HG03045 (cell line): ENCODE measurements at regions not wholly inside any gene's neighbourhood (a gene's known extent, or its start where the extent isn't known, plus 50 kb on each side); places are given as distances from the start of the nearest gene placed in this dataset.
A peak's percentile ranks its signal among the peaks of the same experiment; 100 is the strongest.

ENCODE experiments used
- ATAC-seq: cut with Tn5 transposase; IDR thresholded peaks from one replicate; pipeline ENCODE4 v1.9.1; 2021; ENCODE audit warnings: mild to moderate bottlenecking, moderate library complexity; ENCODE audit not compliant: unreplicated experiment

DNA sequence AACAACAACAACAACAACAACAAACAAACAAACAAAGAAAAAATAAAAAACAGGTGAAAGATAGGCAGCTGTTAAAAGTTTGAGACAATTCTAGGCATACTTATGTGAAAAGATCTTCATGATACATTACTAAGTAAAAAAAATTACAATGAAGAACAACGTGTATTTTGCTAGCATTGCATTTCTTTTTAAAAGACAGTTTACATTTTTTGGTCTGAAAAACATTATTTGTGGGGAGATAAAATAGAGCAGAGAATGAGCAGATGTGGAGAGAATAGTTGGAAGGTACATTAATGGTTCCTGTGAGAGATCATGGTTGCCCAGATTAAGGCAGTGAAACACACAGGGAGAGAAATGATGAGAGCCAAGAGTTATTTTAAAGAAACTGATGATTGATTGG is 210.2 kb upstream of the MKLN1 start:
- no peak for ATAC-seq

DNA sequence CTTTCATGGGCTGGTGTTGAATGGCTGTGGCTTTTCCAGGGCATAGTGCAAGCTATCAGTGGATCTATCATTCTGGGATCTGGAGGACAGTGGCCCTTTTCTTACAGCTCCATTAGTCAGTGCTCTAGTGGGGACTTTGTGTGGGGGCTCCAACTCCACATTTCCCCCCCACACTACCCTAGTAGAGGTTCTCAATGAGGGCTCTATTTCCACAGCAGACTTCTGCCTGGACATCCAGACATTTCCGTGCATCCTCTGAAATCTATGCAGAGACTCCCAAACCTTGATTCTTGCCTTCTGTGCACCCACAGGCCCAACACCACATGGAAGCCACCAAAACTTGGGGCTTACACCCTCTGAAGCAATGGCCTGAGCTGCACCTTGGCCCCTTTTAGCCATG is 208.3 kb upstream of the MKLN1 start:
- no peak for ATAC-seq

DNA sequence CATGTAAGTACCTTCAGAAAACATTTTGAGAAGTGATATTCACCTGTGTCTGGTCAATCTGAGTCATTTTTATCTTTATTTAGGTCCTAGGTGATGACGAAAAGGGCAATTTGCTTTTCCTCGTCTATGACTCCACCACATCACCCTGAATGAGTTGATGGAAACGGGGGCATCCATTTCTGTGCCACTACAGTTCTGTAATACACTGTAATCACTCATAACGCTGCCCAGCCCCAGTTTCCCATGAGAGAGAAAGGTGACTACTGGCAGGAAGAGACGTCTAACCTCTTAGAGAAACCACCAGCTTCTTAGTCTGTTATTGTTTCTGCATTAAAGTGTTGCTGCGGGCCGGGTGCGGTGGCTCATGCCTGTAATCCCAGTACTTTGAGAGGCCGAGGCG is 205.3 kb upstream of the MKLN1 start:
- ATAC-seq = no peak

DNA sequence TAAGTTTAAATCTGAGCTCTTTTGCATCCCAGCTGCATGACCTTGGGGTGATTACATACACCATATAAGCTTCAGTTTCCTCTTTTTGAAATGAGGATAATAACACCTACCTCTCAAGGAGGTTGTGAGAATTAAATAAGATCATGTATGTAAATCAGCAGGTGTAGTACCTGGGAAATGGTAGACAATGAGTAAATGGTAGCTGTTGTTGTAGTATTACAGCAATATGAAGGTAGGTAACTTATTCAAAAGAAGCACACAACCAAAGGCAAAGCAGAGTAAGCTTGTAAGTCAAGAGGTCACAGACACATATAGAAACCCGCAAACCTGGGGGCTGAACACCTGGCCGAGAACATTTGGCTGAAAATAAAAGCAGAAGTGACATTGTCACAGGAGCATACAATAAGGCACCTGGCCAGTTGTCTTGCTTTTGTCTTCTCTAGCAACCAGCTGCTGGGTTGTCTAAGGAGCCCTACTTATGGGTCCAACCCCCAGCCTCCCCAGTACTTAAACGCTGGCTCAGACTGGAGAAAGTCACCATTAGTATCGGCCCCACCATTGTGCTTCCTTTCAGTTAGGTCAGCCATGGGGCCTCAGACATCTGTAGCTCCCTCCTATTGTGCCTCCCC is 203.6 kb upstream of the MKLN1 start:
- ATAC-seq = peak; percentile 94

DNA sequence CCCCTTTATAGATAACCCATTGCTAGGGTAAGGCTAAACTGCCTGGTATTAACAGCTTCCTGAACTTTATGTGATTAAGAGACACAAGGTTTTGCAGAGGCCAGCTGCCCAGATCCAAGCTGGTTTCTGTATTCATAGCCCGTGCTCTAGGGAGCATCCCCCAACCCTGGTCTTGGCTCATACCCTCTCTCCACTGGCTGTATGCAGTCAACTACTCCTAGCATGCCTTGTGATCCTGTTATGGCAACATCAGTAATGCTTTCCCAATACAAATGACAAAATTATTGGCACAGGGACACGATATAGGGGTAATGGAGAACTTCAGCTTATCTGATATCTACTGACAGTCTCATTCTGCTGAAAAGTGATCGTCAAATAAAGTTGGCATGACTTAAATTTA is 202.8 kb upstream of the MKLN1 start:
- ATAC-seq = no peak

DNA sequence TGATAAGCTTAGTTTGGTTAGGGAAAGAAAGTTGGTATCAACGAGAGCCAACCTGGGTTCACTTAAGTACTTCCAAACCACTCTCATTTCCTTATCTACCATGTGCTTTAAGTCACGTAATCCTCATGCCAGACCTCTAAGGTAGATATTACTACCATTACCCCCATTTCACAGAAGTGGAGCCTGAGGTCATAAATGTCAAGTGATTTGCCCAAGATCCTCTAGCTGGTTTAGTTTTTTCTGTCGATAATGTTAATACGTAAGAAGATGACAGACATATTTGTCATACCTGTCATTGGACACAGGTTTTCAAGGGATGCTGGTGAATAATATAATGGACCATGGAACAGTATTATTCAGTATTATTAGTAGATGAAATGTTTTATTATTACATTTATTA is 197.4 kb upstream of the MKLN1 start:
- no peak for ATAC-seq

DNA sequence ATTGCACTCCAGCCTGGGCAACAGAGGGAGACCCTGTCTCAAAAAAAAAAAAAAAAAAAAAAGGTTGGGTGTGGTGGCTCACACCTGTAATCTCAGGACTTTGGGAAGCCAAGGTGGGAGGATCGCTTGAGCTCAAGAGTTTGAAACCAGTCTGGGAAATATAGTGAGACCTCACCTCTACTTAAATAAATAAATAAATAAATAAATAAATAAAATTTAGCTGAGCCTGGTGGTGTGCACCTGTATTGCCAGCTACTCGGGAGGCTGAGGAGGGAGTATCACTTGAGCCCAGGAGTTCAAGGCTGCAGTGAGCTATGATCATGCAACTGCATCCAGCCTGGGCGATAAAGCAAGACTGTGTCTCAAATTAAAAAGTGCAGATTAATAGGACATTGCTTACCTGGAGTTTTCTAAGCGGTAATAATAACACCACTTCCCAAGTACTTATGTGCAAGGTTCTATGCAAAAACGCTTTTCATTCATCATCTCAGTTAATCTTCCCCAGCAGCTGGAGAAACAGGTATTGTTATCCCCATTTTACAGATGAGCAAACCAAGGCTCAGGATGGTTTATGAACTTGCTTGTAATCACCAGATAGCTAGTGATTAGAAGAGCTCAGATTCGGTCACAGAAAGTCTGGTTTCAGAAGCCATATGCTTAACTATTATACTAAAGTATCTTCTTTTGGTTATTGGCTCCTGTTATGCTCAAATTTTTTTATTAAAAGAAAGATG is 196.5 kb upstream of the MKLN1 start:
- ATAC-seq = no peak

DNA sequence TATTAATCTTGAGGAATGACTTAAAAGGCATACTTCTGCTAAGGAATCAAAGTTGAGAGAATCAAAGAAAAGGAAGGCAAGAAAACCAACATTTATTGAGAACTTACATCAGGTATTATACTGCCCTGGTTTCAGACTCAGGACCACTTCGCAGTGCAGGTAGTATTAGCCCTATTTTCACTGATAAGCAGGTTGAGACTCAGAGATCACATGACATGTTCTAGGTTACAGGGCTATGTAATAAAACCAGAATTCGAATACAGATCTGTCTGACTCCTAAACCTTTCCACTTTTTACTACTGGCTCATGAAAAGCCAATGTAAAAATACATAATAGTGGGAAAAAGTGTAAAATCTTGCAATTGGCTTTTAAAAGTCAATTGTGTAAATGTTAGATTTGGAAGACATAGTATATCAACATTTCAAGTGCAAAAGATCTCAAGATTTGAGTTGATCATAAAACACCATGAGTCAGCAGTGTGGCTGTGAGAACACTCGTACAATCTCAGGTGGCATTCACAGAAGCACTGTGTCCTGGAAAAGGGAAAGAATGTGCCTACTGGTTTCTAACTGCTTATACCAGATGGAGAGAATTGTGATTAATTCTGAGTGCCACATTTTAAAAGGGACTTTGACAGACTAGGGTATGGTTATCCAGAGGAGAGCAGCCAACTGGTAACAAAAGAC is 195.8 kb upstream of the MKLN1 start:
- ATAC-seq = no peak

DNA sequence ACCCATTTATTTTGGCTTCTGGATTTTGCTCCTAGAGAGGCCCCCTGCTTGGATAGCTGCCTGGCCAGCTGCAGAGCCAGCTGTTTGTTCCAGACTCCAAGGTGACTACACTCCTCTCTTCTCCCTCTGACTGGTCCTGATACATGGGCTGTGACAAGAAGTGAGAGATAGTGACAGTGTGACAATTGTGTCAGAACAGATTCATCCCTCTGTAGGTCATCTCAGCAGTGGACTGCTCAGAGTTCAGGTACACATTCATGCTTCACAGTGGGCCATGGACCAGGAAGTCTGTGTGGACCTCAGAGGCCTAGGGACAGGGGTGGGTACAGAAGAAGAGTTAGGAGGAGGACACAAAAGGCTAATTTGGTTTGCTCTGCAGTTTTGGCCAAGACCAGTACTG is 188.2 kb upstream of the MKLN1 start:
- no peak for ATAC-seq

DNA sequence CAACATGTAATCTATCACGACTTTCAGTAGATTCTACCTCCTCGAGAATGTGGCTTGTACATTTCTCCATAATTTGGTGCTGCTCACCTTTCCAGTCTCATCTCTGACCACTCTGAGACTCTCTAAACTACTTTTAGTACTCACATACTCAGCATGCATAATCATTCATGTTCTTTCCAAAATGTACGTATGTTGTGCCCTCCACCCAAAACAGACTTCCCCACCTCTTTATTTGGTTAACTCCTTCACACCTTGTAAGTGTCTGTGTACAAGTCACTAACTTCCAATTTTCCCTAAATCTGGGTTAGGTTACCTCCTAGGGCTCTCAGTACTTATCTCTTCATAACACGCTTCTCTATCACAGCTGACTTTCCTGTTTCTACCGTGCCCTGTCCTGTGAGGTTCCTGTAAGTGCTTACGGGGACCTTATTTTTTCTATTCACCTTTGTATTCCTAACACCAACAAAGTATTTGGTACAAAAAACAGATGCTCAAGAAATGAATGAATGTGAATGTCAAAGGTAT is 186.2 kb upstream of the MKLN1 start:
- ATAC-seq = no peak

DNA sequence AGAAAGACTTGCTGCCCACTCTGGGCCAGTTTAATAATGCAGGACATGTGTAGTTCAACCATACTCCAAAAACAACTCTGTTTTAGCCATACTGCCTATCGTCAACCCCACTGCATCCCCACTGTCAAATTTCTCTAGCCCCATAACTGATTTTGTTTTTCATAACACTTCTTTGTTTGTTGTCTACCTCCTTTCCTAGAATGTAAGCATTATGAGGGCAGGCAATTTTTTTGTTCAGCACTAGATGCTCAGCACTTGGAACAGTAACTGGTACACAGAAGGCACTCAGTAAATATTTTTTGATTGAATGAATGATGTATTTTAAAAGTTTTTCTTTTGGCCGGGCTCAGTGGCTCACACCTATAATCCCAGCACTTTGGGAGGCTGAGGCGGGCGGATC is 183.8 kb upstream of the MKLN1 start:
- no peak for ATAC-seq

DNA sequence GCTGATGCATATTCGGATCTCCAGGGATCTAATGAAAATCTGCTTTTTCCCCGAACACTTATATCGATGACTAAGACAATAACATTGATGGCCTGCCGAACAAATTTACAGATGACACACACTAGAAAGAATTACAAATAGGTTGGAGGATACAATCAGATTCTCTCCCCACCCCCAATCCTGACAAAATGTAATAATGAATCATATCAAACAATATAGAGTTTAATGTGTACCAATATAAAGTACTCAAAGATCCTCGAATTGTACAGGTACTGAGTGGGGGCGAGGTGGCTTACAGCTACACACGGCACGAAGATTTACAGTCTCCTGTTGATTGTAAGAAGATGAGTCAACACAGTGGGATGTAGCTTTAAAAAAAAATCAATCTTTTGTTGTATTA is 182.7 kb upstream of the MKLN1 start:
- no peak for ATAC-seq

DNA sequence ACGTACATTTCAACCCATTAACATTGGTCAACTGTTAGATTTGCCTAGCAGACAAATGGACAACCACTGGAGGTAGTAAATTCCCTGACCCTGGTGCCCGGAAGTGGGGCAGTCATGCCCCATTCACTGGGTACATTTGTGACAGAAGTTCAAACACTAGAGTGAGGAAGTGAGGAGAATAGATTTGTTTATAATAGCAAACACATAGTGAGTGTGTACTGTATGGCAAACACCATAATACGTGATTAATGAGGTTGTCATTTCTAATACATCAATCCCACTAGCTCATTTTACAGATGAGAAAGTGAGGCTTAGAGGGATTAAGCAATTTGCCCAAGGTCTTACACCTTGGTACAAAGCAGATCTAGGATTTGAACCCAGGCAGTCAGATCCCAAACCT is 181.9 kb upstream of the MKLN1 start:
- ATAC-seq = no peak

DNA sequence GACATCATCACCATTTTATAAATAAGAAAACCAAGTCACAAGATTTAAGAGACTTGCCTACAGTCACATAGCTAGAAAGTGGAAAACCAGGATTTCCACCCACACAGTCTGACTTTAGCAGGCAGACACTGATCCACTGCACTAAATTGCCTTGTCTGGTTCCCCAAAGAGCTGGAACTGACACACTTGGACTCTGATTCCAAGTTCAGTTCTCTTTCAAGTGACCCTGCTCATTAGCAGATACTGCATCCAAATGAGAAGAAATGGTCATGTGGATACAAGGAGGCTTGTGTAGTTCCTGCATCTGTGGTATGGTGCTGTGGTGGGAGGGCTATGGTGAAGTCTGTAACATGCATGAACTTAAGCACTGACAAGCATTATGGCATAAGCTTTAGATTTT is 180.1 kb upstream of the MKLN1 start:
- no peak for ATAC-seq

DNA sequence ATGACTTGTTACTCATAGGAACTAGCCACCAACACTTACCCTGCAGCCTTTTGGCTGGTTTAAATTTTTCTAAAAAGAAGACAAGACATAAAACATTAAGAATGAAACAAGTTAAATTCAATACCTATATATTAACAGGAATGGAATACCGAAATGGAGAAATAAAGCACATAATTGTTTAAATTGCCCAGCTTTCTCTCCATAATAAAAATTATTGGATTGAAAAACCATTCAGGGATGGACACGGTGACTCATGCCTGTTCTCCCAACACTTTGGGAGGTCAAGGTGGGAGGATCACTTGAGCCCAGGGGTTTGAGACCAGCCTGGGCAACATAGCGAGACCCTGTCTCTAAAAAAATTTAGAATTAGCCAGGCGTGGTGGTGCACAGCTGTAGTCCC is 179.4 kb upstream of the MKLN1 start:
- ATAC-seq = no peak

DNA sequence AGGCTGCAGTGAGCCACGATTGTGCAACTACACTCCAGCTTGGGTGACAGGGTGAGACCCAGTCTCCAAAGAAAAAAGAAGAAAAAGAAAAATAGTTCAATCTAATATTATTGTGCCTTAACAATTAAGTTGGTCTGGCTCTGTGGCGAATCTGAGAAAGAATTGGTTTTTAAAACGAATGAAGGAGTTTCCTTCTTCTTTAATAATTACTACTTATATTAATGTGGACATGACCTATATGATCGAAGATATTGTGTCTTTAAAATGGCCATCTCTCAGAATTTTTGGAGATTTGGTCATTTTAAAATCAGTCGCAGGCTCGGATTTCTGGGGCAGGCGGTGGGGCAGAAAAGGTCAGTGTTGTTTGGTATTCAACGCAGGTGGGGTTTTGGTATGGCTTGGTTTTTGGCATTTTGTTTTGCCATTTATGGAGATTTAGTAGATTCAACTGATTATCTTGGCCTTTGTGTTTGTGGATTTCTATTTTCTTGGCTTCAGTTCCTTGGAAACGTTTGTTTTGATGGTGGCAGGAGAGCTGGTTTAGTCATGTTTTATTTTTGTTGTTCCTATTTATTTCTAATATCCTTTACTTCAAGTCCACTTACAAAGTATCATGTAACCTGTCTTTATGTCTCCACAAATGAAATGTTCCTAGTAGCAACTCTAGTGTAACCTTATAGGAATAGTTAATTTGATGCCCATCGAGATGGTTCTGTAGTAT is 178.8 kb upstream of the MKLN1 start:
- ATAC-seq = no peak

DNA sequence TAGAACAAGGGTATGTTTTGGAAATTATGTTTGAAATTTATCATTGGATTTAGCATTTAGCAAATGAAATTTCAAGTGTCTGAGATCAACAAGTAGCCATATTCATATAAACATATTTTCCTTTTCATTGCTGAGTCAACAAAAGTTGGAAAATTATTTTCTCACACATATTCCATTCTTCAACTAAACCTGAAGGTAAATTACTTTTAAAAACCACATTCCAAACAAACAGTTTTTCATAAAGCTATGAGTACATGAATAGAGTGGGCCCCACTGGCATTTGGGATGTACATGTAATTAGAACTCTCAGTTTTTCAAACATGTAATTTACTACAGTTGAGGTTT is 178.3 kb upstream of the MKLN1 start:
- no peak for ATAC-seq

DNA sequence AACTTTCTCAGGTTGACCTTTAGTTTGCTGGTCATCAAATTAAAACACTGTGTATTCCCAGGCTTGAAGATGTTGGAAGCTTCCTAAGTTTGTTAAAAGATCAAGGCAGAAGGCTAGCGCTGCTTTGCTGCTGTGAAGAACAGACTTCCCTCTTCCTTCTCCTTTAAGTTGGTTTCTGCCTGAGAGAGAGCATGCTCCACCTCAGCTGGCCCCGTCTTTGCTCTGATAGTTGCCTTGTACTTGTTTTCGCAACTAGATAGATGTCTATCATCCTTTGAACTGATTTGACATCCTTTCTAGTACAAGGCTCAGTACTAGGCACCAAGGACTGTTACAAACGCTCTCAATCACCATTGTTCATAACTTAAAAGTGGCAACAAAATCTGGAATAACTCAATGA is 177.8 kb upstream of the MKLN1 start:
- no peak for ATAC-seq

DNA sequence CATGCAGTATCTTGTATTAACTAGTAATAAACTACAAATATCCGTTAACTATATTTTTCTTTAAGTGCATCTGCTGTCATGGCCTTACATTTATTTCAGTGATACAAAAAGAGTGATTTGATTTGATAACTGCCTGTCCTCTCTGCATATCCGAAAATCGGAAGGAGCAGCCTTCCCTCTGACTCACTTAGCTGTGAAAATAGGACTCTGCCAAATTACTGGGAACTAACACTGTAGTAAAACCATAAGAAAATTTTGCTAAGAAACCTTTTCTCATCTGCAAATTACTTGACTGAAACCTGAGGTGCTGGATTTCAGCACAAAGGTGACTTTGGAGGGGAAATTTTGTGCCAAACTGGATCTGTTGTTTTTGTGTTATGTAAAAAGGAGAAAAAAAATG is 176.6 kb upstream of the MKLN1 start:
- no peak for ATAC-seq

DNA sequence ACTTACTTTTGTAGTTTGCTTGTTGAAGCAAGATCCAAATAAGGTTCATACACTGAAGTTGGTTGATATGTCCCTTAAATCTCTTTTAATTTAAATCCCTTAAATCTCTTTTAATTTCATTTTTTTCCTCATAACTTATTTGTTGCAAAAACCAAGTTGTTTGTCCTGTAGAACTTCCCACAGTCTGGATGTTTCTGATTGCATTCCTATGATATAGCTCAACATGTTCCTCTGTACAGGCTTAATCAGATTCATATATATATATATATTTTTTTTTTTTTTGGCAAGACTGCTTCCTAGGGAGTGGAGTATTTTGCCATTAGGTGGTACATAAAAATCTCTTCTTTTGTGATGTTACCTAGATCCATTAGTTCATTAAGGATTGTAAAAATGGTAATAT is 174.9 kb upstream of the MKLN1 start:
- no peak for ATAC-seq

DNA sequence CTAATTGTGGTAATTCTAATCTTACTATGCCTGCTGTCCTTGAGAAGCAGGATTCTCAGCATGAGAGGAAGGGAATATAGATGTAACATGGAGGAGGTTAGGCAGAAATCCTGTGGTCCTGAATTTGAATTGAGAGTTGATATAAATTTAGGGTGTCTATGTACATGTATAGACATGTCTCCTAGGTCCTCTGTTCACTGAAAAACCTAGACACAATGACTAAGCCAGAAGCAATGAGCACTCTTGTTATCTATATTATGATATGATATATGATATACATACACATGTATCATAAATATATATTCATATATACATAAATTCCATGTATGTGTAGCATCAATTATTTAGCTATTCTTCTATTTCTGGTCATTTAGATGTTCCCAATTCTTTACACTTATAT is 173.3 kb upstream of the MKLN1 start:
- no peak for ATAC-seq
